K562 (cell line): ENCODE measurements at regions not wholly inside any gene's neighbourhood (a gene's known extent, or its start where the extent isn't known, plus 50 kb on each side); places are given as distances from the start of the nearest gene placed in this dataset.
"Not testable (repeated sequence)": the region's sequence is repeated elsewhere in the genome, so short reads cannot be mapped to it uniquely, and the experiment has no call there.

Experiments
- ATAC-seq: fragments of 200-7000 bp; cut with Tn5 transposase; 3 replicates; pipeline ENCODE4 v1.9.1; 2020; ENCODE audit warnings: moderate library complexity
- BruUV-seq: library from RNA; stranded (reverse); fragments of 400-500 nt; replicated peaks from 2 replicates; lab custom pipeline; 2021; lab: Mats Ljungman, UMichigan
- CTCF ChIA-PET: fragments of 300-600 bp; formaldehyde crosslinking; extraction: SDS; loops from one replicate; lab custom pipeline; 2021; ENCODE audit warnings: low intra/inter-chr PET ratio; lab: Yijun Ruan, JAX
- POLR2A ChIA-PET: fragments of 300-600, 350-650 bp; sonication (Branson Sonifier 250); formaldehyde crosslinking; extraction: SDS; loops from one replicate; lab custom pipeline; 2021; ENCODE audit warnings: antibody characterized with exemption, inconsistent platforms; lab: Yijun Ruan, JAX
- DNase-seq, 4 experiments: peaks; one replicate each; pipeline versions ENCODE4 v3.0.0 to v3.0.0-alpha.2; 2011 to 2018; ENCODE audit warnings: low spot score in 3 of 4, mixed read lengths in 3 of 4; ENCODE audit errors: extremely low read depth in 1 of 4
- FAIRE-seq: peaks from 2 replicates; lab custom pipeline; 2011; peaks lifted over from hg19 to GRCh38; lab: Jason Lieb, UNC
- H2AFZ ChIP-seq: 2 replicates; pipeline ENCODE4 v1.6.0; 2011; ENCODE audit warnings: low read depth, low read length, control low read depth, inconsistent platforms
- H3K27ac ChIP-seq: fragments of 200-600 bp; 3 replicates; pipeline ENCODE4 v1.8.0; 2011; ENCODE audit warnings: low read depth, mild to moderate bottlenecking, control low read depth, inconsistent platforms, low read length, moderate library complexity, mixed read lengths; ENCODE audit errors: extremely low read depth
- H3K27me3 ChIP-seq, 2 experiments: fragments of 300-600 bp in 1 of 2; 2 replicates in 1 of 2; 3 replicates in 1 of 2; pipeline versions ENCODE4 v1.6.0 to v1.8.0; 2011; ENCODE audit warnings: inconsistent platforms in 2 of 2, low read length in 2 of 2, mild to moderate bottlenecking in 1 of 2, mixed read lengths in 1 of 2, moderate library complexity in 1 of 2; ENCODE audit not compliant: control insufficient read depth in 2 of 2, insufficient read depth in 2 of 2
- H3K36me3 ChIP-seq: fragments of 300-600 bp; 3 replicates; pipeline ENCODE4 v1.8.0; 2011; ENCODE audit warnings: mild to moderate bottlenecking, low read length, inconsistent platforms; ENCODE audit not compliant: control insufficient read depth, insufficient read depth
- H3K4me1 ChIP-seq, 2 experiments: fragments of 200-600 bp in 1 of 2; replicated peaks in 1 of 2; 2 replicates in 1 of 2; 3 replicates in 1 of 2; pipeline versions ENCODE4 v1.5.1 to v1.8.0; 2011; ENCODE audit warnings: inconsistent platforms in 2 of 2, low read length in 2 of 2, mild to moderate bottlenecking in 1 of 2, mixed read lengths in 1 of 2, moderate library complexity in 1 of 2; ENCODE audit not compliant: control insufficient read depth in 2 of 2, insufficient read depth in 2 of 2
- H3K4me2 ChIP-seq: 2 replicates; pipeline ENCODE4 v1.6.1; 2011; ENCODE audit warnings: low read length, control low read depth, inconsistent platforms, mixed read lengths; ENCODE audit not compliant: insufficient read depth
- H3K4me3 ChIP-seq: fragments of 200-600 bp; sonication (generic), shearing (Covaris generic); 2 replicates; pipeline ENCODE4 v1.5.1; 2016; ENCODE audit warnings: control low read depth, inconsistent platforms
- H3K79me2 ChIP-seq: fragments of 200-600 bp; 3 replicates; pipeline ENCODE4 v1.8.0; 2011; ENCODE audit warnings: low read length, inconsistent platforms; ENCODE audit not compliant: control insufficient read depth, insufficient read depth
- H3K9ac ChIP-seq, 2 experiments: 2 replicates each; pipeline versions ENCODE4 v1.6.0 to v1.6.1; 2011; ENCODE audit warnings: low read depth in 2 of 2, low read length in 2 of 2, control low read depth in 1 of 2, inconsistent platforms in 1 of 2, mild to moderate bottlenecking in 1 of 2, mixed read lengths in 1 of 2; ENCODE audit not compliant: insufficient read depth in 1 of 2
- H3K9me1 ChIP-seq: one replicate; pipeline ENCODE4 v1.6.0; 2011; ENCODE audit warnings: inconsistent platforms, mild to moderate bottlenecking, low read length, moderate library complexity; ENCODE audit not compliant: control insufficient read depth, insufficient read depth
- H3K9me3 ChIP-seq: replicated peaks from 2 replicates; pipeline ENCODE4 v1.5.1; 2011; ENCODE audit warnings: low read depth, low read length, inconsistent platforms; ENCODE audit not compliant: control insufficient read depth, insufficient read depth
- H4K20me1 ChIP-seq: replicated peaks from 2 replicates; pipeline ENCODE4 v1.6.1; 2011; ENCODE audit warnings: low read length, inconsistent platforms, mixed read lengths; ENCODE audit not compliant: control insufficient read depth, insufficient read depth
- CHD4 ChIP-seq: fragments of 200-600 bp; sonication (generic); IDR thresholded peaks from 3 replicates; pipeline ENCODE4 v1.6.1; 2012; ENCODE audit warnings: low read depth, mild to moderate bottlenecking, mixed read lengths, low read length, inconsistent platforms; ENCODE audit not compliant: insufficient read depth, insufficient replicate concordance, poor library complexity, severe bottlenecking
- RHOXF2B ChIP-seq: fragments of 250-450 bp; sonication (Bioruptor Pico); conservative IDR thresholded peaks from 2 replicates; pipeline ENCODE4 v1.5.1; 2021
- ZBTB8A ChIP-seq: fragments of 450-650 bp; IDR thresholded peaks from 2 replicates; pipeline ENCODE4 v1.6.1; 2018; ENCODE audit warnings: mild to moderate bottlenecking, moderate library complexity; ENCODE audit not compliant: partially characterized antibody
- ZFPM2 ChIP-seq: fragments of 250-450 bp; sonication (Bioruptor Pico); IDR thresholded peaks from 2 replicates; pipeline ENCODE4 v1.5.1; 2022; ENCODE audit warnings: mild to moderate bottlenecking
- WGBS: fragments of 100-300 bp; shearing (Covaris generic); methylation state at CpG from one replicate; pipeline ENCODE4 v1.1.6; 2016; ENCODE audit warnings: low coverage, mixed read lengths; ENCODE audit not compliant: insufficient coverage; ENCODE audit errors: missing lambda C conversion rate; 5-methylcytosine and 5-hydroxymethylcytosine counted together
- in situ Hi-C: fragments of 300-500 bp; cut with MboI; formaldehyde crosslinking; loops from 4 replicates; pipeline ENCODE4 v1.15.0; 2018; ENCODE audit warnings: inconsistent platforms, mixed read lengths
- intact Hi-C: fragments of 100-400 bp; cut with micrococcal nuclease; formaldehyde crosslinking; loops from 2 replicates; pipeline ENCODE4 v1.14.2; 2022
- TF ChIP-seq, protein P1 (sequence below), 2 experiments: fragments of 450-650 bp in 1 of 2; IDR thresholded peaks; 2 replicates each; pipeline ENCODE4 v1.6.1; 2011 to 2017; ENCODE audit warnings: low read depth in 2 of 2, antibody characterized with exemption in 1 of 2, borderline replicate concordance in 1 of 2, low read length in 1 of 2, mild to moderate bottlenecking in 1 of 2, mixed read lengths in 1 of 2; ENCODE audit not compliant: control insufficient read depth in 1 of 2
- TF ChIP-seq, protein P2 (sequence below): fragments of 200-400 bp; formaldehyde crosslinking; IDR thresholded peaks from 2 replicates; pipeline ENCODE4 v1.6.1; 2017; ENCODE audit warnings: mild to moderate bottlenecking, low read depth, low read length, moderate library complexity

DNA sequence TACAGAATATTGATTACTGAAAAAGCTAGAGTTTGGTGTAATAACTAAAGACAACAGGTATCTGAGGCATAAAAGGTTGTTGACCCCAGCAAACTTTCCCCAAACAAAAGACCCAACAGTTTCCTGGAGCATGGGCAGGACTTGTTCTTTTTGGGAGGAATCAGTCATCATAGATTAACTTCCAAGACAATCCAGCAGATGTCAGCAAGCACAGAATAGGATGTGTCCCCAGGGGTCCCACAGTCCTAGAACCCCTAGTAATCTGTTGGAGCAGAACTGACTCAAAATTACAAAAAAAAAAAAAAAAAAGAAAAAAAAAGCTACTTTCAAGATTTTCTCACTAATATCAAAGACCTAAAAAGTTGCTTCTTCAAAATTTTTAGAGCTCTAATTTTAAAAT, 564.7 kb upstream of the SLC39A10 start:
- H3K79me2 ChIP-seq: no peaks in the 10 kb centered on the region
- no peak overlapping the region for H3K4me3 ChIP-seq
- TF ChIP-seq, protein P1, sequence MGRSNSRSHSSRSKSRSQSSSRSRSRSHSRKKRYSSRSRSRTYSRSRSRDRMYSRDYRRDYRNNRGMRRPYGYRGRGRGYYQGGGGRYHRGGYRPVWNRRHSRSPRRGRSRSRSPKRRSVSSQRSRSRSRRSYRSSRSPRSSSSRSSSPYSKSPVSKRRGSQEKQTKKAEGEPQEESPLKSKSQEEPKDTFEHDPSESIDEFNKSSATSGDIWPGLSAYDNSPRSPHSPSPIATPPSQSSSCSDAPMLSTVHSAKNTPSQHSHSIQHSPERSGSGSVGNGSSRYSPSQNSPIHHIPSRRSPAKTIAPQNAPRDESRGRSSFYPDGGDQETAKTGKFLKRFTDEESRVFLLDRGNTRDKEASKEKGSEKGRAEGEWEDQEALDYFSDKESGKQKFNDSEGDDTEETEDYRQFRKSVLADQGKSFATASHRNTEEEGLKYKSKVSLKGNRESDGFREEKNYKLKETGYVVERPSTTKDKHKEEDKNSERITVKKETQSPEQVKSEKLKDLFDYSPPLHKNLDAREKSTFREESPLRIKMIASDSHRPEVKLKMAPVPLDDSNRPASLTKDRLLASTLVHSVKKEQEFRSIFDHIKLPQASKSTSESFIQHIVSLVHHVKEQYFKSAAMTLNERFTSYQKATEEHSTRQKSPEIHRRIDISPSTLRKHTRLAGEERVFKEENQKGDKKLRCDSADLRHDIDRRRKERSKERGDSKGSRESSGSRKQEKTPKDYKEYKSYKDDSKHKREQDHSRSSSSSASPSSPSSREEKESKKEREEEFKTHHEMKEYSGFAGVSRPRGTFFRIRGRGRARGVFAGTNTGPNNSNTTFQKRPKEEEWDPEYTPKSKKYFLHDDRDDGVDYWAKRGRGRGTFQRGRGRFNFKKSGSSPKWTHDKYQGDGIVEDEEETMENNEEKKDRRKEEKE (IDR thresholded peaks at IDR 0.05; ENCODE audit: borderline replicate concordance in 1 of 2, control insufficient read depth in 1 of 2, low read depth in 2 of 2, low read length in 1 of 2): no peak
- TF ChIP-seq RHOXF2B (CRISPR knock-in tag) (no peak), ZFPM2 (CRISPR knock-in tag) (no peak), CHD4 (no peak), ZBTB8A (no peak)
- TF ChIP-seq, protein P2, sequence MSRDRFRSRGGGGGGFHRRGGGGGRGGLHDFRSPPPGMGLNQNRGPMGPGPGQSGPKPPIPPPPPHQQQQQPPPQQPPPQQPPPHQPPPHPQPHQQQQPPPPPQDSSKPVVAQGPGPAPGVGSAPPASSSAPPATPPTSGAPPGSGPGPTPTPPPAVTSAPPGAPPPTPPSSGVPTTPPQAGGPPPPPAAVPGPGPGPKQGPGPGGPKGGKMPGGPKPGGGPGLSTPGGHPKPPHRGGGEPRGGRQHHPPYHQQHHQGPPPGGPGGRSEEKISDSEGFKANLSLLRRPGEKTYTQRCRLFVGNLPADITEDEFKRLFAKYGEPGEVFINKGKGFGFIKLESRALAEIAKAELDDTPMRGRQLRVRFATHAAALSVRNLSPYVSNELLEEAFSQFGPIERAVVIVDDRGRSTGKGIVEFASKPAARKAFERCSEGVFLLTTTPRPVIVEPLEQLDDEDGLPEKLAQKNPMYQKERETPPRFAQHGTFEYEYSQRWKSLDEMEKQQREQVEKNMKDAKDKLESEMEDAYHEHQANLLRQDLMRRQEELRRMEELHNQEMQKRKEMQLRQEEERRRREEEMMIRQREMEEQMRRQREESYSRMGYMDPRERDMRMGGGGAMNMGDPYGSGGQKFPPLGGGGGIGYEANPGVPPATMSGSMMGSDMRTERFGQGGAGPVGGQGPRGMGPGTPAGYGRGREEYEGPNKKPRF: no peak
- intact Hi-C loops: no loop called here
- CTCF ChIA-PET: no interaction called here
- H3K27me3 ChIP-seq: no peaks in the 10 kb centered on the region
- no TSS peak for BruUV-seq
- POLR2A ChIA-PET: no interaction called here
- H3K9me1 ChIP-seq: no peaks in the 10 kb centered on the region
- DNase-seq (no peak), ATAC-seq (no peak), FAIRE-seq (no peak)
- no peak overlapping the region for H3K27ac ChIP-seq
- H3K36me3 ChIP-seq: no peaks in the 10 kb centered on the region
- in situ Hi-C loops: no loop called here
- H3K9me3 ChIP-seq: no peaks in the 10 kb centered on the region
- H3K4me2 ChIP-seq: no peak overlapping the region
- H3K9ac ChIP-seq: no peak overlapping the region
- no peak overlapping the region for H2AFZ ChIP-seq
- H4K20me1 ChIP-seq: no peaks in the 10 kb centered on the region
- H3K4me1 ChIP-seq: no peaks in the 10 kb centered on the region

DNA sequence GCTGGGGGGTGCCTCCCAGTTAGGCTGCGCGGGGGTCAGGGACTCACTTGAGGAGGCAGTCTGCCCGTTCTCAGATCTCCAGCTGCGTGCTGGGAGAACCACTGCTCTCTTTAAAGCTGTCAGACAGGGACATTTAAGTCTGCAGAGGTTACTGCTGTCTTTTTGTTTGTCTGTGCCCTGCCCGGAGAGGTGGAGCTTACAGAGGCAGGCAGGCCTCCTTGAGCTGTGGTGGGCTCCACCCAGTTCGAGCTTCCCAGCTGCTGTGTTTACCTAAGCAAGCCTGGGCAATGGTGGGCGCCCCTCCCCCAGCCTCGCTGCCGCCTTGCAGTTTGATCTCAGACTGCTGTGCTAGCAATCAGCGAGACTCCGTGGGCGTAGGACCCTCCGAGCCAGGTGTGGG, 584.2 kb upstream of the SLC39A10 start:
- H3K9me1 ChIP-seq, H3K27ac ChIP-seq, H4K20me1 ChIP-seq, H3K36me3 ChIP-seq, H3K9me3 ChIP-seq, H3K4me3 ChIP-seq, POLR2A ChIA-PET, BruUV-seq, DNase-seq, H3K9ac ChIP-seq, H3K4me1 ChIP-seq, H2AFZ ChIP-seq, FAIRE-seq, CTCF ChIA-PET, ATAC-seq, intact Hi-C loops, H3K79me2 ChIP-seq, in situ Hi-C loops, H3K27me3 ChIP-seq, H3K4me2 ChIP-seq: not testable (repeated sequence)
- WGBS: 10% methylated on average over 6 of the region's 13 CpGs
